Hepatocyte (in vitro differentiated cells): ENCODE measurements at regions not wholly inside any gene's neighbourhood (a gene's known extent, or its start where the extent isn't known, plus 50 kb on each side); places are given as distances from the start of the nearest gene placed in this dataset.

Source experiments
- DNase-seq: peaks from one replicate; pipeline ENCODE4 v3.0.0-alpha.2; 2016; ENCODE audit warnings: low spot score
- H2AFZ ChIP-seq: fragments of 200-600 bp; sonication (generic); 2 replicates; pipeline ENCODE4 v1.6.0; 2016; ENCODE audit warnings: antibody characterized with exemption, mild to moderate bottlenecking
- H3K27ac ChIP-seq: fragments of 200-600 bp; sonication (generic); 2 replicates; pipeline ENCODE4 v1.5.1; 2016; ENCODE audit warnings: mild to moderate bottlenecking
- H3K27me3 ChIP-seq: fragments of 200-600 bp; sonication (generic); 2 replicates; pipeline ENCODE4 v1.6.1; 2016
- H3K36me3 ChIP-seq: fragments of 200-600 bp; sonication (generic); replicated peaks from 2 replicates; pipeline ENCODE4 v1.5.1; 2016; ENCODE audit warnings: low read depth; ENCODE audit not compliant: insufficient read depth
- H3K4me1 ChIP-seq: fragments of 200-600 bp; sonication (generic); 2 replicates; pipeline ENCODE4 v1.5.1; 2016; ENCODE audit warnings: mild to moderate bottlenecking, moderate library complexity; ENCODE audit not compliant: insufficient read depth
- H3K4me2 ChIP-seq: fragments of 200-600 bp; sonication (generic); 2 replicates; pipeline ENCODE4 v1.6.0; 2016
- H3K4me3 ChIP-seq: fragments of 200-600 bp; sonication (generic); 2 replicates; pipeline ENCODE4 v1.5.1; 2016; ENCODE audit warnings: mild to moderate bottlenecking
- H3K79me2 ChIP-seq: fragments of 200-600 bp; sonication (generic); 2 replicates; pipeline ENCODE4 v1.6.0; 2017; ENCODE audit warnings: mild to moderate bottlenecking
- H3K9me2 ChIP-seq: fragments of 200-600 bp; sonication (generic); replicated peaks from 2 replicates; pipeline ENCODE4 v1.6.0; 2017; ENCODE audit warnings: mild to moderate bottlenecking; ENCODE audit not compliant: insufficient read depth
- H3K9me3 ChIP-seq: fragments of 200-600 bp; sonication (generic); 2 replicates; pipeline ENCODE4 v1.5.1; 2016; ENCODE audit warnings: low read depth, mild to moderate bottlenecking
- H4K20me1 ChIP-seq: fragments of 200-600 bp; sonication (generic); 2 replicates; pipeline ENCODE4 v1.6.0; 2016; ENCODE audit warnings: mild to moderate bottlenecking; ENCODE audit not compliant: insufficient read depth, poor library complexity, severe bottlenecking
- CTCF ChIP-seq: fragments of 200-600 bp; sonication (generic); IDR thresholded peaks from 2 replicates; pipeline ENCODE4 v1.5.1; 2016; ENCODE audit warnings: antibody characterized with exemption, mild to moderate bottlenecking; ENCODE audit not compliant: poor library complexity
- EZH2 ChIP-seq: fragments of 200-600 bp; sonication (generic); IDR thresholded peaks from 2 replicates; pipeline ENCODE4 v1.6.1; 2016; ENCODE audit warnings: antibody characterized with exemption, mild to moderate bottlenecking, borderline replicate concordance
- EZH2phosphoT487 ChIP-seq: fragments of 200-600 bp; sonication (generic); IDR thresholded peaks from one replicate; pipeline ENCODE4 v1.6.1; 2018; ENCODE audit warnings: antibody characterized with exemption, mild to moderate bottlenecking, low read depth, moderate library complexity; ENCODE audit not compliant: unreplicated experiment, severe bottlenecking
- WGBS: methylation state at CpG from one replicate; pipeline ENCODE4 v1.1.6; 2016; ENCODE audit warnings: low lambda C conversion rate; ENCODE audit errors: missing lambda C conversion rate; 5-methylcytosine and 5-hydroxymethylcytosine counted together

- Histone ChIP-seq H4K20me1 (no peaks in the 10 kb centered on the region), H2AFZ (no peak overlapping the region), H3K4me3 (no peak overlapping the region), H3K9me3 (no peaks in the 10 kb centered on the region), H3K36me3 (no peaks in the 10 kb centered on the region), H3K27me3 (no peaks in the 10 kb centered on the region), H3K4me2 (no peak overlapping the region), H3K27ac (no peak overlapping the region), H3K79me2 (no peaks in the 10 kb centered on the region), H3K9me2 (no peaks in the 10 kb centered on the region), H3K4me1 (no peaks in the 10 kb centered on the region)
- DNase-seq = no peak
- no peak for TF ChIP-seq CTCF
- no peak for TF ChIP-seq EZH2
- TF ChIP-seq EZH2phosphoT487 = no peak
- 88% methylated on average over 7 of the region's 7 CpGs for WGBS
These were observed 884.2 kb downstream of the AACS start for GRCh38 chr12:125949471-125949870.

DNA sequence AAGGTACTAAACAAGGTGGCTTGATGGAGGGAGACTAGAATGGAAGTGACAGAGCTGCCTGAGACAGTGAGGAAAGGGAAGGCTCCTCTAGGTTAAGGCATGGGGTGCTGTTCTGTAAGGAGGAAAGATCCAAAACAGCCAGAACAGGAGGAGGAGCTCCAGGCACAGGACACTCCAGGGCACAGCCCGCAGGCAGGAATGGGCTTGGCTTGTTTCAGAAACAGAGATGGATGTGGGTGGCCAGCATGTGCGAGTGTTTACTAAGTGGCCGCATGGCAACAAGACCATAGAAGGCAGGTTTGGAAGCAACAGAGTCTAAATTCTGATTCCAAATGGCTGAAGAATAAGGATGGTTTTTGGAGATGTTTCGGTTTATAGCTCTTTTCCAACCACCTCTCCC, 889.1 kb downstream of the AACS start:
- no peak overlapping the region for H3K4me3 ChIP-seq
- H3K9me2 ChIP-seq = no peaks in the 10 kb centered on the region
- no peaks in the 10 kb centered on the region for H3K27me3 ChIP-seq
- H2AFZ ChIP-seq = no peak overlapping the region
- H3K79me2 ChIP-seq = no peaks in the 10 kb centered on the region
- WGBS = 84% methylated on average over 4 of the region's 4 CpGs
- no peaks in the 10 kb centered on the region for H3K36me3 ChIP-seq
- no peaks in the 10 kb centered on the region for H3K9me3 ChIP-seq
- no peaks in the 10 kb centered on the region for H4K20me1 ChIP-seq
- H3K27ac ChIP-seq = no peak overlapping the region
- no peaks in the 10 kb centered on the region for H3K4me1 ChIP-seq
- no peak for DNase-seq
- TF ChIP-seq EZH2 = no peak
- TF ChIP-seq CTCF = no peak
- TF ChIP-seq EZH2phosphoT487 = no peak
- H3K4me2 ChIP-seq = no peak overlapping the region

DNA sequence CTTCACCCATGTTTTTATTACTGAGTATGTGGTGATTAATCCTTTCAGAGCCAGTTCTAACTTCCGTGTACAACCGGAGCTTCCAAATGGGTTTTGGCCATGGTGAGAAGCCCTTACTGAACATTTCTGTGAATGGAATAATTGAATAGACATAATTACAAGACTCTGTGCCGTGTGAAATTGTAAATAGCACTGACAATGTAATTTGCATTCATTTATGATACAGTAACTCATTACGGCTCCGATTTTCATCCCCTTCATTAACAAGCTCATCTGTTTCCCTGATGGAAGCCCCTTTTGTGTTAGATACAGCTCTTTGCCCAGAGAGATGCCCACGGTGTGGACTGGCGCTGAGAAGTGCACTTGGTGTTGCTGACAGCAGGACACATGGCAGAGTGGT, 891.0 kb downstream of the AACS start:
- H3K9me2 ChIP-seq = no peaks in the 10 kb centered on the region
- H3K9me3 ChIP-seq = no peaks in the 10 kb centered on the region
- no peaks in the 10 kb centered on the region for H3K27me3 ChIP-seq
- H3K4me2 ChIP-seq = no peak overlapping the region
- no peak overlapping the region for H3K4me3 ChIP-seq
- H3K4me1 ChIP-seq = no peaks in the 10 kb centered on the region
- no peak for TF ChIP-seq EZH2
- no peak for TF ChIP-seq EZH2phosphoT487
- TF ChIP-seq CTCF = no peak
- no peaks in the 10 kb centered on the region for H3K79me2 ChIP-seq
- H4K20me1 ChIP-seq = no peaks in the 10 kb centered on the region
- H2AFZ ChIP-seq = no peak overlapping the region
- no peaks in the 10 kb centered on the region for H3K36me3 ChIP-seq
- no peak overlapping the region for H3K27ac ChIP-seq
- no peak for DNase-seq
- WGBS = 80% methylated on average over 7 of the region's 7 CpGs

DNA sequence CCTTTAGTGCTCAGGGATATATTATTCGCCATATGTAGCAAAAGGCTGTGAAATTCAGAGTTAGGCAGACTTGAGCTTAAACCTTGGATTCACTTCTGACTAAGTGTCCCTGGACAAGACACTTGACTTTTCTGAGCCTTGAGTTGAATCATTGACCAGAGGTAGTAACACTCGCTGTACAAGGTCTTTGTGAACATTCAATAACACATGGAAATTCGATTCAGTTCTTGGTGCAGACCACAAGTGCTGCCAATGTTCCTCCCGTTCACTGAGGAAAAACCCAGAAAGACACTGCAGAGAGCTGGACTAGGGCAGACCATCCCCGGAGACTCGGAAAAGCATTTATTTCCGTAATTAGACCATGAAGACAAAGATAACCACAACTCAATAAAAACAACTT, 901.4 kb downstream of the AACS start:
- TF ChIP-seq EZH2 (no peak), CTCF (no peak), EZH2phosphoT487 (no peak)
- 89% methylated on average over 7 of the region's 7 CpGs for WGBS
- no peaks in the 10 kb centered on the region for H3K9me3 ChIP-seq
- no peak overlapping the region for H2AFZ ChIP-seq
- H3K4me3 ChIP-seq = no peak overlapping the region
- H3K9me2 ChIP-seq = no peaks in the 10 kb centered on the region
- no peak overlapping the region for H3K27ac ChIP-seq
- H3K36me3 ChIP-seq = no peaks in the 10 kb centered on the region
- H3K4me2 ChIP-seq = no peak overlapping the region
- DNase-seq = no peak
- H4K20me1 ChIP-seq = no peaks in the 10 kb centered on the region
- H3K27me3 ChIP-seq = no peaks in the 10 kb centered on the region
- no peaks in the 10 kb centered on the region for H3K79me2 ChIP-seq
- no peaks in the 10 kb centered on the region for H3K4me1 ChIP-seq
